PC-9 (cell line): ENCODE measurements at regions not wholly inside any gene's neighbourhood (a gene's known extent, or its start where the extent isn't known, plus 50 kb on each side); places are given as distances from the start of the nearest gene placed in this dataset.

Experiments
- BruUV-seq: library from RNA; stranded (reverse); fragments of 400-500 nt; replicated peaks from 2 replicates; lab custom pipeline; 2021; lab: Mats Ljungman, UMichigan
- CTCF ChIA-PET: fragments of 300-600 bp; sonication (Branson Sonifier 250); formaldehyde crosslinking; loops from one replicate; lab custom pipeline; 2022; ENCODE audit warnings: antibody characterized with exemption; lab: Charles Lee
- POLR2A ChIA-PET: fragments of 300-600 bp; sonication (Branson Sonifier 250); formaldehyde crosslinking; loops from one replicate; lab custom pipeline; 2022; ENCODE audit warnings: antibody characterized with exemption; ENCODE audit not compliant: unreplicated experiment; lab: Charles Lee
- DNase-seq, 2 experiments: peaks; one replicate each; pipeline versions ENCODE4 v3.0.0 to v3.0.0-alpha.2; 2015 to 2022; ENCODE audit warnings: mixed read lengths in 1 of 2
- H2AFZ ChIP-seq: fragments of 200-600 bp; sonication (generic); 2 replicates; pipeline ENCODE4 v1.8.1; 2017; ENCODE audit warnings: antibody characterized with exemption
- H3F3A ChIP-seq: fragments of 200-600 bp; sonication (generic); 2 replicates; pipeline ENCODE4 v1.8.1; 2017; ENCODE audit warnings: antibody characterized with exemption, mild to moderate bottlenecking, low read depth; ENCODE audit not compliant: insufficient read depth
- H3K27ac ChIP-seq: fragments of 200-600 bp; sonication (generic); 2 replicates; pipeline ENCODE4 v1.6.1; 2016; ENCODE audit warnings: mixed run types
- H3K27me3 ChIP-seq: fragments of 200-600 bp; sonication (generic); 2 replicates; pipeline ENCODE4 v1.6.1; 2016; ENCODE audit warnings: low read depth, mixed run types; ENCODE audit not compliant: insufficient read depth
- H3K36me3 ChIP-seq: fragments of 200-600 bp; sonication (generic); 2 replicates; pipeline ENCODE4 v1.6.1; 2016; ENCODE audit warnings: low read depth, mixed run types
- H3K4me1 ChIP-seq: fragments of 200-600 bp; sonication (generic); replicated peaks from 2 replicates; pipeline ENCODE4 v1.6.1; 2016; ENCODE audit warnings: mixed run types; ENCODE audit not compliant: insufficient read depth
- H3K4me2 ChIP-seq: fragments of 200-600 bp; sonication (generic); 2 replicates; pipeline ENCODE4 v1.6.1; 2017; ENCODE audit warnings: mixed run types
- H3K4me3 ChIP-seq: fragments of 200-600 bp; sonication (generic); 2 replicates; pipeline ENCODE4 v1.6.1; 2016; ENCODE audit warnings: mixed run types
- H3K79me2 ChIP-seq: fragments of 200-600 bp; sonication (generic); 2 replicates; pipeline ENCODE4 v1.6.1; 2017; ENCODE audit warnings: low read depth, mixed run types
- H3K9me2 ChIP-seq: fragments of 200-600 bp; sonication (generic); 2 replicates; pipeline ENCODE4 v1.8.1; 2017; ENCODE audit warnings: mild to moderate bottlenecking; ENCODE audit not compliant: insufficient read depth
- H3K9me3 ChIP-seq: fragments of 200-600 bp; sonication (generic); 2 replicates; pipeline ENCODE4 v1.8.1; 2016; ENCODE audit warnings: low read depth; ENCODE audit not compliant: insufficient read depth
- H4K20me1 ChIP-seq: fragments of 200-600 bp; sonication (generic); 2 replicates; pipeline ENCODE4 v1.8.1; 2017; ENCODE audit not compliant: insufficient read depth
- CTCF ChIP-seq: fragments of 200-600 bp; sonication (generic); conservative IDR thresholded peaks from 2 replicates; pipeline ENCODE4 v1.6.1; 2017; ENCODE audit warnings: mixed run types, antibody characterized with exemption, mild to moderate bottlenecking, moderate library complexity
- EZH2 ChIP-seq: fragments of 200-600 bp; sonication (generic); IDR thresholded peaks from 2 replicates; pipeline ENCODE4 v1.8.0; 2017; ENCODE audit warnings: antibody characterized with exemption, low read depth
- intact Hi-C: fragments of 100-400 bp; cut with micrococcal nuclease; formaldehyde crosslinking; loops from one replicate; pipeline ENCODE4 v1.10.0; 2022; ENCODE audit not compliant: unreplicated experiment

- TF ChIP-seq EZH2, result no peak
- no peak for TF ChIP-seq CTCF
- no TSS peak for BruUV-seq
- Histone ChIP-seq H3K9me3 (no peaks in the 10 kb centered on the region), H4K20me1 (no peaks in the 10 kb centered on the region), H3K36me3 (no peaks in the 10 kb centered on the region), H3F3A (no peaks in the 10 kb centered on the region), H3K27ac (no peak overlapping the region), H3K9me2 (no peaks in the 10 kb centered on the region), H2AFZ (no peak overlapping the region), H3K27me3 (no peaks in the 10 kb centered on the region), H3K4me2 (no peak overlapping the region), H3K4me3 (no peak overlapping the region), H3K79me2 (no peaks in the 10 kb centered on the region), H3K4me1 (no peaks in the 10 kb centered on the region)
- DNase-seq, result no peak
- POLR2A ChIA-PET, result no interaction called here
- intact Hi-C loops, result no loop called here
- CTCF ChIA-PET, result no interaction called here
Observed at GRCh38 chr5:100424787-100425186, 110.4 kb upstream of the FAM174A start.

- H3F3A ChIP-seq, result no peaks in the 10 kb centered on the region
- intact Hi-C loops, result no loop called here
- CTCF ChIA-PET, result no interaction called here
- H2AFZ ChIP-seq, result no peak overlapping the region
- H3K4me2 ChIP-seq, result no peak overlapping the region
- TF ChIP-seq CTCF, result no peak
- no peak for TF ChIP-seq EZH2
- no peaks in the 10 kb centered on the region for H3K27me3 ChIP-seq
- H3K79me2 ChIP-seq, result no peaks in the 10 kb centered on the region
- no peaks in the 10 kb centered on the region for H3K9me3 ChIP-seq
- H3K4me1 ChIP-seq, result no peaks in the 10 kb centered on the region
- no peaks in the 10 kb centered on the region for H4K20me1 ChIP-seq
- H3K9me2 ChIP-seq, result no peaks in the 10 kb centered on the region
- no peak for DNase-seq
- H3K36me3 ChIP-seq, result no peaks in the 10 kb centered on the region
- H3K27ac ChIP-seq, result no peak overlapping the region
- BruUV-seq, result no TSS peak
- POLR2A ChIA-PET, result no interaction called here
- H3K4me3 ChIP-seq, result no peak overlapping the region
Observed at GRCh38 chr5:100424017-100424416, 111.2 kb upstream of the FAM174A start.

- Histone ChIP-seq H4K20me1 (no peaks in the 10 kb centered on the region), H3K4me3 (no peak overlapping the region), H2AFZ (no peak overlapping the region), H3K9me3 (no peaks in the 10 kb centered on the region), H3K4me1 (no peaks in the 10 kb centered on the region), H3K79me2 (no peaks in the 10 kb centered on the region), H3K4me2 (no peak overlapping the region), H3F3A (no peaks in the 10 kb centered on the region), H3K36me3 (no peaks in the 10 kb centered on the region), H3K27me3 (no peaks in the 10 kb centered on the region), H3K27ac (no peak overlapping the region), H3K9me2 (no peaks in the 10 kb centered on the region)
- no peak for TF ChIP-seq EZH2
- no peak for TF ChIP-seq CTCF
- no peak for DNase-seq
- ChIA-PET CTCF (no interaction called here), POLR2A (no interaction called here)
- BruUV-seq, result no TSS peak
- intact Hi-C loops, result no loop called here
Observed at GRCh38 chr5:100423330-100423729, 111.8 kb upstream of the FAM174A start.
